BLaER1 (cell line): ENCODE measurements at regions not wholly inside any gene's neighbourhood (a gene's known extent, or its start where the extent isn't known, plus 50 kb on each side); places are given as distances from the start of the nearest gene placed in this dataset.

ENCODE experiments used
- H3K27ac ChIP-seq: shearing (Covaris generic); formaldehyde crosslinking; 2 replicates; pipeline ENCODE4 v1.8.1; 2022
- H3K27me3 ChIP-seq: shearing (Covaris generic); formaldehyde crosslinking; 2 replicates; pipeline ENCODE4 v1.8.1; 2022
- H3K36me3 ChIP-seq: shearing (Covaris generic); formaldehyde crosslinking; 2 replicates; pipeline ENCODE4 v1.8.1; 2022
- H3K4me1 ChIP-seq: shearing (Covaris generic); formaldehyde crosslinking; 2 replicates; pipeline ENCODE4 v1.8.1; 2022
- H3K4me2 ChIP-seq: shearing (Covaris generic); formaldehyde crosslinking; 2 replicates; pipeline ENCODE4 v1.8.1; 2022
- H3K4me3 ChIP-seq: shearing (Covaris generic); formaldehyde crosslinking; 2 replicates; pipeline ENCODE4 v1.8.1; 2022
- H3K9ac ChIP-seq: shearing (Covaris generic); formaldehyde crosslinking; 2 replicates; pipeline ENCODE4 v1.8.1; 2022
- H3K9me3 ChIP-seq: shearing (Covaris generic); formaldehyde crosslinking; 2 replicates; pipeline ENCODE4 v1.8.1; 2022
- H4K20me1 ChIP-seq: shearing (Covaris generic); formaldehyde crosslinking; 2 replicates; pipeline ENCODE4 v1.8.1; 2022
- Cebpa-rat ChIP-seq: shearing (Covaris generic); IDR thresholded peaks from 2 replicates; pipeline ENCODE4 v1.8.1; 2022

DNA sequence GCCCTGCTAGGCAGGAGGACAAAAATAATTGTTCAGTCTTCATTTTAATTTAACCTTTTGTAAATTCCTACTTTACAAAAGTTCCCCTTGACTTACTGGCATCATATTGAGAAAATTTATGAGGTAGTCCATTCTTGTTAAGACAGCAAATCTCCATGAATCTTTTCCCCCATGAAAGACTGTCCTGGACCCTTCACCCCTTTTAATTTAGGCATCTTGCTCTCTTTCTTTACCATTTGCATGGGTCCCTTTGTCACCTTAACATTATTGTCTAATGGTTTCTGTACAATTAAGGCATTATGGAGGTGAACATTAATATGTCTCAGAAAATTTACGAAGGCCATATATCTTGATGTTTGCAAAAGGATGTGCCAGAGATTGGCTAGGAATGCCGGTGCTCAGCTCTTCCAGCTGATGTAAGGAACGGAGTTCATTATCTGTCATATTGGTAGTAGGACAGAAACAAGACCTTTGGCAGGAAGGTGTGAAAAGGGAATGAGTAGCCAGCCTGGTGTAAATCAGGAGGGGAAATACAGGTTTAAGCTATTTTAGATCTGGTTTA, 382.8 kb upstream of the TSHZ2 start:
- no peak for TF ChIP-seq Cebpa-rat
- H4K20me1 ChIP-seq, result no peaks in the 10 kb centered on the region

GRCh38 chr20:52586660-52587059, 385.5 kb upstream of the TSHZ2 start:
- H3K4me2 ChIP-seq, result no peak overlapping the region
- 0 out of 2 replicates have a peak, but pooled peaks cover 4% of the 10 kb centered on the region for H3K4me1 ChIP-seq
- no peak overlapping the region for H3K9ac ChIP-seq
- H3K27me3 ChIP-seq, result no peaks in the 10 kb centered on the region
- H3K36me3 ChIP-seq, result no peaks in the 10 kb centered on the region
- no peaks in the 10 kb centered on the region for H4K20me1 ChIP-seq
- H3K27ac ChIP-seq, result no peak overlapping the region
- peaks cover 5% of the 10 kb centered on the region for H3K9me3 ChIP-seq
- no peak for TF ChIP-seq Cebpa-rat
- H3K4me3 ChIP-seq, result no peak overlapping the region

More for the DNA sequence above, 382.8 kb upstream of the TSHZ2 start:
- Histone ChIP-seq H3K27ac (no peak overlapping the region), H3K4me2 (no peak overlapping the region), H3K36me3 (no peaks in the 10 kb centered on the region), H3K27me3 (no peaks in the 10 kb centered on the region), H3K4me3 (no peak overlapping the region), H3K9me3 (no peaks in the 10 kb centered on the region), H3K4me1 (no peaks in the 10 kb centered on the region), H3K9ac (no peak overlapping the region)

GRCh38 chr20:52585333-52585732, 386.8 kb upstream of the TSHZ2 start:
- Histone ChIP-seq H3K4me1 (0 out of 2 replicates have a peak, but pooled peaks cover 4% of the 10 kb centered on the region), H3K4me2 (no peak overlapping the region), H4K20me1 (no peaks in the 10 kb centered on the region), H3K27me3 (no peaks in the 10 kb centered on the region), H3K27ac (no peak overlapping the region), H3K9me3 (peaks cover 5% of the 10 kb centered on the region), H3K9ac (no peak overlapping the region), H3K4me3 (no peak overlapping the region), H3K36me3 (no peaks in the 10 kb centered on the region)
- TF ChIP-seq Cebpa-rat, result no peak

DNA sequence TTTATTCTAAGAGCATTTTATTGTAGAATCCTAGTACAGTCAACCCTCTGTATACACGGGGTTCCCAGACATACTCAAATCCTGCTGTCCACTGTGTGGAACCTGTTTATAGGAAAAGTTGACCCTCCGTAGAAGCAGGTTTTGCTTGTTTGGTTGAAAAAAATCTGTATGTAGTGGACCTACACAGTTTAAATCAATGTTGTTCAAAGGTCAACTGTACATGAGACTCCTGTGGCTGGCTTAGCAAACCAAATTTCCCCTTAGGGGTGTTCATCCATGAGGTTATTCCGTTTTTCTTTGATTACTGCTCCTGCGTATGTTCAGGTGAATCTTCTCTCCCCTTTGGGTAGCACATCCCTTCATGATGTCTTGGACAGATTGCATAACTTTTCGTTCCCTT, 387.0 kb upstream of the ZFP64 start:
- no peak overlapping the region for H3K4me3 ChIP-seq
- H3K27me3 ChIP-seq, result no peaks in the 10 kb centered on the region
- 0 out of 2 replicates have a peak, but pooled peaks cover 4% of the 10 kb centered on the region for H3K4me1 ChIP-seq
- no peak overlapping the region for H3K4me2 ChIP-seq
- H3K27ac ChIP-seq, result no peak overlapping the region
- H4K20me1 ChIP-seq, result no peaks in the 10 kb centered on the region
- TF ChIP-seq Cebpa-rat, result no peak
- no peaks in the 10 kb centered on the region for H3K36me3 ChIP-seq
- peaks cover 5% of the 10 kb centered on the region for H3K9me3 ChIP-seq
- H3K9ac ChIP-seq, result no peak overlapping the region

DNA sequence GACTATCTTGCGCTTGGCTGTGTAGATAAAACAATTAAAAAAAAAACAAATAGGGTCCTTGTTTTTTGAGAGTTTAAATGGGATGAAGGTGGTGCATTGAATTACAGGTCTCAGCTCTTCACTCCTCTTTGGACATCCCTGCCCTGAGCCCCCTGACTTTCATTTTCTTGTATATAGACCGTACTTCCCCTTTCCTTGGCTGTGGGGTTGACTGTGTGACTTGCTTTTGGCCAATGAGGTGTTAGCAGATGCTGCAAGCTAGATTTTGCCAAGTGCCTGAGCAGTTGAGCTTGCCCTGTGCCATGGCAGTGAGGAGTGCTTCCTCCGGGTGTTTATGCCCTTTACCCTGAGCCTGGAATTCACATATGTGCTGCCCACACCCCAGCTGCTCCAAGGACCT, 386.1 kb upstream of the ZFP64 start:
- Histone ChIP-seq H3K4me2 (no peak overlapping the region), H3K9me3 (peaks cover 4% of the 10 kb centered on the region), H3K27me3 (no peaks in the 10 kb centered on the region), H3K4me1 (0 out of 2 replicates have a peak, but pooled peaks cover 3% of the 10 kb centered on the region), H3K36me3 (no peaks in the 10 kb centered on the region), H3K4me3 (no peak overlapping the region), H3K9ac (no peak overlapping the region), H4K20me1 (no peaks in the 10 kb centered on the region), H3K27ac (no peak overlapping the region)
- no peak for TF ChIP-seq Cebpa-rat

GRCh38 chr20:52572687-52573086, 381.1 kb upstream of the ZFP64 start:
- no peaks in the 10 kb centered on the region for H3K9me3 ChIP-seq
- H3K27me3 ChIP-seq, result no peaks in the 10 kb centered on the region
- no peak overlapping the region for H3K27ac ChIP-seq
- no peaks in the 10 kb centered on the region for H4K20me1 ChIP-seq
- no peak overlapping the region for H3K4me2 ChIP-seq
- H3K4me3 ChIP-seq, result no peak overlapping the region
- no peaks in the 10 kb centered on the region for H3K36me3 ChIP-seq
- H3K4me1 ChIP-seq, result no peaks in the 10 kb centered on the region
- no peak overlapping the region for H3K9ac ChIP-seq
- TF ChIP-seq Cebpa-rat, result no peak

DNA sequence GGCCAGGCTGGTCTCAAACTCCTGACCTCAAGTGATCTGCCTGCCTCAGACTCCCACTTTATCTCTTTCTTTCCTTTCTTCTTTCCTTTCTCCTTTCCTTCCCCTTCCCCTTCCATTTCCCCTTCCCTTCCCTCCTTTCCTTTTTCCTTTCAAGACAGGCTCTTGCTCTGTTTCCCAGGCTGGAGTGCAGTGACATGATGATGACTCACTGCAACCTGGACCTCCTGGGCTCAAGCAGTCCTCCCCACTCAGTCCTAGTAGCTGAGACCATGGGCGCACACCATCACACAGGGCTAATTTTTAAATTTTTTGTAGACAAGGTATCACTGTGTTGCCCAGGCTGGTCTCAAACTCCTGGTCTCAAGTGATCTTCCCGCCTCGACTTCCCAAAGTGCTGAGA, 377.6 kb upstream of the ZFP64 start:
- TF ChIP-seq Cebpa-rat, result no peak
- H3K4me2 ChIP-seq, result no peak overlapping the region

DNA sequence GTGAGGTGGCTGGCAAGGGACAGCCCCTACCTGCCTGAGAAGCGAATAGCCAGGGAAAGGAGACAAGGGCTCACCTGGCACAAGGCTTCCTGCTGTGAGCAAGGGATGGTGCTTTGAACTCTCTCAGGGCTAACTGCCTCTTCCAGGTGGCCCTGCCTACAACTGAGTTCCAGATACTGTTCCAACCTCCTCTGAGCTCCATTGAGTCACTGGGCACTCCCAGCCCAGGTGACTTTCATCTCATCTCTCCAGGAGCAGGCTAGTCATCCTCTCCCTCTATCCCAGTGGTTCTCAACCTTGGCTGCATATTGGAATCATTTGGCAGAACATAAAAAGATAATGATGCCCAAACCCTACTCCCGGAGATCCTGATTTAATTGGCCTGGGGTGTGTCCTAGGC, 374.0 kb upstream of the ZFP64 start:
- no peak overlapping the region for H3K27ac ChIP-seq
- H4K20me1 ChIP-seq, result no peaks in the 10 kb centered on the region
- TF ChIP-seq Cebpa-rat, result no peak
- H3K36me3 ChIP-seq, result no peaks in the 10 kb centered on the region
- no peak overlapping the region for H3K9ac ChIP-seq
- H3K4me1 ChIP-seq, result no peaks in the 10 kb centered on the region
- no peak overlapping the region for H3K4me2 ChIP-seq
- no peaks in the 10 kb centered on the region for H3K9me3 ChIP-seq
- H3K4me3 ChIP-seq, result no peak overlapping the region
- no peaks in the 10 kb centered on the region for H3K27me3 ChIP-seq

More for the DNA sequence above, 377.6 kb upstream of the ZFP64 start:
- Histone ChIP-seq H3K27me3 (no peaks in the 10 kb centered on the region), H3K36me3 (no peaks in the 10 kb centered on the region), H3K27ac (no peak overlapping the region), H3K4me3 (no peak overlapping the region), H3K4me1 (no peaks in the 10 kb centered on the region), H3K9ac (no peak overlapping the region), H3K9me3 (no peaks in the 10 kb centered on the region), H4K20me1 (no peaks in the 10 kb centered on the region)

GRCh38 chr20:52564594-52564993, 373.0 kb upstream of the ZFP64 start:
- Histone ChIP-seq H3K4me3 (no peak overlapping the region), H3K27me3 (no peaks in the 10 kb centered on the region), H3K36me3 (no peaks in the 10 kb centered on the region), H3K27ac (no peak overlapping the region), H3K4me2 (no peak overlapping the region), H3K4me1 (no peaks in the 10 kb centered on the region), H4K20me1 (no peaks in the 10 kb centered on the region), H3K9me3 (peaks cover 7% of the 10 kb centered on the region), H3K9ac (no peak overlapping the region)
- TF ChIP-seq Cebpa-rat, result no peak

GRCh38 chr20:52552181-52552872, 360.7 kb upstream of the ZFP64 start:
- H3K4me3 ChIP-seq, result no peak overlapping the region
- H3K27me3 ChIP-seq, result no peaks in the 10 kb centered on the region
- no peak overlapping the region for H3K27ac ChIP-seq
- no peak for TF ChIP-seq Cebpa-rat
- H3K36me3 ChIP-seq, result no peaks in the 10 kb centered on the region
- no peak overlapping the region for H3K4me2 ChIP-seq
- H4K20me1 ChIP-seq, result no peaks in the 10 kb centered on the region
- H3K9me3 ChIP-seq, result no peaks in the 10 kb centered on the region
- no peak overlapping the region for H3K9ac ChIP-seq
- no peaks in the 10 kb centered on the region for H3K4me1 ChIP-seq
